ENCODE measurements at regions not wholly inside any gene's neighbourhood (a gene's known extent, or its start where the extent isn't known, plus 50 kb on each side); places are given as distances from the start of the nearest gene placed in this dataset.
"Not testable (repeated sequence)": the region's sequence is repeated elsewhere in the genome, so short reads cannot be mapped to it uniquely, and the experiment has no call there.

GRCh38 chr5:114054594-114054993 is 307.3 kb upstream of the KCNN2 start:
- DNase-seq (ENCODE audit: low spot score), result no peak

DNA sequence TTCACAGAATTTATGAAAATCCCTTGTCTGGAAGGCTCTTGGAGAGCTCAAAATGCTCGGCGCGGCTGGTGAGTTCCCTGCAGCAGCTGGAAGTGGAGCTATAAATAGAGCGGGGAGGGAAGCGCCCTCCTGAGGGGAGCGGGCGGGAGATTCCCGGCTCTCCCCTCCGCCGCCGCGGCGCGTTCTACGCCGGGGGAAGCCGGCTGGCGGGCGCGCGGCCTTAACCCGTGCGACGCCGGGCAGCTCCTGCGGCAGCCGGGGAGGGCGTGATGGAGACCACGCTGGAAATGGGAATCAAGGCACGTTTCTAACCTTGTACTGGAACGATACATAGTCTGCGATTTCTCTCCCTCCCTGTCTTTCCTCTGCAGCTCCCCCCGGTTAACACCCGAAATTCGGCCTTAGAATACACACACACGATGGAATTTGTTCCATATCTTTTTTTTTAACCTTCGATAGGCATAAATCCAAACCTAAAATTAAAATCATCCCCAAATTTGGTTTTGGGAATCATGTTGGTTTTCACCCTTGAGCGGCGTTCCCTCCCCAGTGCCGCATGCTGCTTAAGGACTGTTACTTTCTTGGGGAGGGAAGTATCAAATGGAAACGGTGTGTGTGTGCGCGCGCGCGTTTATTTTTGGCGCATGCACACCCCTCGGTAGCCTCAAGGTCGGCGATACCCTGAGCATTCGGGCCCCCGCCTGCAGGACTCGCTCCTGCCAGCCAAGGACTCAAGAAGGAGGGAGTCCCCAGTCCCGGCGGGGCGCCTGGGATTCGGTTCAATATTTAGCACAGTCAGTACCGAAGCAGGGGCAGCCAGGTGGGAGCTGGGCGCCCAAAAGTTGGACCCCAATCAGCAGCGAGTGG is 306.3 kb upstream of the KCNN2 start:
- DNase-seq (ENCODE audit: low spot score), result peak; percentile 13

GRCh38 chr5:114056185-114056538 is 305.7 kb upstream of the KCNN2 start:
- DNase-seq (ENCODE audit: low spot score), result no peak

GRCh38 chr5:114060866-114061265 is 301.0 kb upstream of the KCNN2 start:
- no peak for DNase-seq (ENCODE audit: low spot score)

GRCh38 chr5:114062932-114063867 is 298.7 kb upstream of the KCNN2 start:
- no peak for DNase-seq (ENCODE audit: low spot score)

DNA sequence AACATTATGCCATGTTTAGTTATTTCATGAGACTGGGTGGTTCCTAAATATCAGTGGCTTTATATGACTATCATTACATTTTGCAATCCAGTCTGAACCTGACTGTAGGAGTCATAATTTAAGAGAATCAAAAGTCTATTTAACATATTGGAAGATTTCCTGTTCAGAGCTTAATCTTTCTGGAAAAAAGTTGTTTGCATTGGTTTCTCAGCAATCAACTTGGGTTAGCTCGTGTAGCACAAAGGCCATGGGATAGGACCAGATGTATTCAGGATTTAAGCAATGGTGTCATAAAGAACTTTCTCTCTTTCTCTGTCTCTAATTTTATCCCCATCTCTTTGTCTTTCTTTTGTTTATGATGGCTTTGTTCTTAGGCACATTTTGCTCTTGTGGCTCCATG is 296.0 kb upstream of the KCNN2 start:
- no peak for DNase-seq (ENCODE audit: low spot score)

DNA sequence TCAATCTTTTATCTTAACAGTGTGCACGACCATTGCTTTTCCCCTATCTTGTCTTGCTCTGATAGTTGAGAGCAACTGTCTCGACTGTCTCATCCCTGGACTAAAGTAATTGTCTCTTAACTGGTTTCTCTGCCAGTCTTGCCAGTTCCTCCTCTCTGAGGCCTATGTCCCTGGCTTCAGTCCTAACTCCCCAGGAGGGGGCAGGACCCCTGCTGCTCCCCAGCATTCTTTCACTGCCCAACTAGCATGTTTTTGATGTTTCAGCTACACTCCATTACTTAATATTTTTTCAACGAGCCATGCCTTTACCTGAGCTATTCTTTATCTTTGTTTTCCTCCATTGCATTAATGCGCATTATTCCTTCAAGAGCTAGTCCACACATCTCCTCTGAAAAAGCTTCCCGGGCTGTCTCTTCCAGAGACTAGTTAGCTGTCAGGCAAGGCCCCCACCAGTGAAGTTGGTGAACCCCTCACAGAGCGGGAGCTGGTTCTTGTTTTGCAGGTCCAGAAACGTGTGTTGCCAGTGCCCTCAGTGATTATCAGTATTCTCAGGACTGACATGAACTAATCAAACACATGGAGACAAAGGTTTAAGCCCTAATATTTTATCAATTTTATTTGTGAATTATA is 291.7 kb upstream of the KCNN2 start:
- DNase-seq (ENCODE audit: low spot score), result no peak

DNA sequence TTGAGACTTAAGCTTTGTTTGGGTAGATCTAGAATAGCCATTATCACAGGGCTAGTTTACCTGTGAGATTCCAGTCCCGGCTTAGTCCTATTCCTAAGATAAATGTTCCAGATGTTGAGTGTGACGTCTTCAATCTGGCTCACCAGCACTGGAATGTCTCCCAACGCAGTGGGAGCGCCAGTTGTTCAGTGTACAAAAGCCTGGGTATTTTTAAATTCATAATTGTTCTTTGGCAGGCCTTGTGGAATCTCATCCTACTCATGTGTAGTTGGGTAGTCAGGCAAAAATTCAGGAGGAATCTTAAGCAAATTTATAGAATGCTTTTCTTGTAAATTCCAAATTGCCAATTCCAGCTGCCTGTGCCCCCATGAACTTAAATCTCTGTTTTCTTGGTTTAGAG is 272.6 kb upstream of the KCNN2 start:
- no peak for DNase-seq (ENCODE audit: low spot score)

GRCh38 chr5:114097570-114097969 is 264.3 kb upstream of the KCNN2 start:
- DNase-seq (ENCODE audit: low spot score), result no peak

- no peak for DNase-seq (ENCODE audit: low spot score)
Measured at GRCh38 chr5:114099161-114099560, 262.7 kb upstream of the KCNN2 start.

DNA sequence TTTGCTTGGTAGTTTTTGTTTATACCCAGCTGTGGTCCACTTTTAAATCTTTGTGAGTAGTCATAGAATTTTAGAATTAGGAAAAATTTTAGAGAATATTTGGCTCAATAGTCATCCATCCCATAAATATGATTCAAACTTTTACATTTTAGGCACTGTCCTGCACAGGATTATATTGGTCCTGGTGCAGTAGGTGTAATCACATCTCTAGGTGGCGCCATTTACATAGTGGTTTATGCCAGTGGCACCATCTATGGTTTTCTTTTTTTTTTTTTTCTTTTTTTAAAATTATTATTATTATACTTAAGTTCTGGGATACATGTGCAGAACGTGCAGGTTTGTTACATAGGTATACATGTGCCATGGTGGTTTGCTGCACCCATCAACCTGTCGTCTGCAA is 260.7 kb upstream of the KCNN2 start:
- DNase-seq (ENCODE audit: low spot score), result peak; percentile 33

- DNase-seq (ENCODE audit: low spot score), result no peak
Measured at GRCh38 chr5:114113604-114114003, 248.3 kb upstream of the KCNN2 start.

DNA sequence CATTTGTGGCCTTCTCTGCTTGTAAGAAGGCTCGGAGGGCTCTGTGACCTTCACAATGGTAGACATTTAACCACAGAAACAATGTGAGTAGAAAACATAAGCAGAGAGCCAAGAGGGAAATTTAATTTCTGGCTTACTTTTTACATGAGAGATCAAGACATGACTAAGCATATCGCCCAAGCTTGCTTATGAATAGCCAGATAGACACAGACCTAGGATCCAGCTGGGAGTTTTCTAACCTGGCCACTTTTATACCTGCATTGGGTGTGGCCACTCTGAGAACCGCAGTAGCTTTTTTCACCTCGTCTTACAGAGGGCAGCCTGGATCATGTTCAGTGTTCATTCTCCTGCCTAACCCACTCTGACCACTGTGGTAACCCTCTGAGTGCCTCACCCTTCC is 244.9 kb upstream of the KCNN2 start:
- no peak for DNase-seq (ENCODE audit: low spot score)

- no peak for DNase-seq (ENCODE audit: low spot score)
Measured at GRCh38 chr5:114118511-114118910, 243.4 kb upstream of the KCNN2 start.

- DNase-seq (ENCODE audit: low spot score), result no peak
Measured at GRCh38 chr5:114120166-114120565, 241.7 kb upstream of the KCNN2 start.

DNA sequence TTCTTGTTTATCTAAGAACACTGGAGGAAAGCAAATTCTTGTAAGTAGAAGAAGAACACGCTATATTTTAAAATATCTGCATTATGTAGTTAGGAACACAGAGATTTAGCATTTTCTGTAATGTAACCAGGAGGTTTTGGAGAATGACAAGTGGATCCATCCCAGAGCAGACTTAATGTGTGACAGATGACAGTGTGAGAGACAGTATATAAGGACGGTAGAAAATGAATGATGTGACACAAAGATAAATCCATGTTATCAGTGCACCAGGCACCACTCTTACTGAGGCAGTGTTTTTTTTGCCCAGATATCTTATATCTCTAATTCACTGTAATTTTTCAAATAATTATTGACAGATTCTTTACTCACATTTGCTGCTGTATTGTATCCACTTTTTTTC is 239.0 kb upstream of the KCNN2 start:
- DNase-seq (ENCODE audit: low spot score), result no peak

- no peak for DNase-seq (ENCODE audit: low spot score)
Measured at GRCh38 chr5:114123654-114124053, 238.2 kb upstream of the KCNN2 start.

GRCh38 chr5:114146398-114146797 is 215.5 kb upstream of the KCNN2 start:
- DNase-seq (ENCODE audit: low spot score), result no peak

GRCh38 chr5:114148253-114148652 is 213.6 kb upstream of the KCNN2 start:
- DNase-seq (ENCODE audit: low spot score), result peak; percentile 27

DNA sequence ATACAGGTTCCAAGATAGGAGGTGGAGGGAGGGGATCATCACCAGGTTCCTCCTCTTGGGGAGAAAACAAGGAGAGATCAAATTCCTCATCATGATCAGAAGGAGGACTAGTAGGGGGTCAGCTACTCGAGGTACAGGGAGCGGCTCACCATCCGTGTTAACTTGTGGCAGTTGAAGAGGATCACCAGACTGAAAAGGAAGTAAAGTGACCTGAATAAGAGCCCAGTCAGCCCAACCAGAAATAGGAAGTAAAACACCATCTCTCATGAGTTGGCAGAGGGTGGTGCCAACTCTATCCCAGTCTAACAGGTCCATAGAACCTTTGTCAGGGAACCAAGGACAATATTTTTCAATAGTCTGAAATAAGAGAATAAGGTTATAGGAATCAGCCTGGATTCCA is 213.1 kb upstream of the KCNN2 start:
- DNase-seq (ENCODE audit: low spot score), result not testable (repeated sequence)

DNA sequence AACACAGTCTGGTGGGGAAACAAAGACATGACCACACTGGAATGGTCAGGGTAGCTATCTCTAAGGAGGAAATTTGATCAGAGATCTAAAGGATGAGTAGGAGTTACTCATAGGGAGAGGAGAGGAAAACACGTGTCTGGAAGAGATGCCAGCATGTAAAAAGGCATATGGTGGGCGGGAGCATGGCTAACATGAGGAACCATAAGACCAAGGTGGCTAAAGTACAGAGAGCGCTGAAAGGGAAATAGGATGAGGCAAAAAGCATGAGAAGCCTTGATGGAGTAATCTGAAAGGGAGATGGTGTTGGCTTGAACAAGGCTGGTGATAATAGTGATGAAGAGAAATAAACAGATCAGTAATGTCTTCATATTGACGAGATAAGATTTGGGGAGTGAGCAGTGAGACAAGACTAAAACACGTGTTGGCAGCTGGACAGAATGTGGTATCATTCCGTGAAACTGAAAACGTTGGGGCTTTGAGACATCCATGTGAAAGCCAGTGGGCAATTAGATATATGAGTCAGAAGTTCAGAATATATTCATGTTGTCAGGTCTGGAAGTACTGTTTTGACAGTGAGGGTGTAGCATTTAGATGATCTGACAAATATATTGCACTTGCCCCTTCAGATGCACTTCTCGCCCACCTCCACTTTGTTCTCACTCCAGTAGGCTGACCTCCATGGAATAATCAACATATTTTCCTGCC is 209.1 kb upstream of the KCNN2 start:
- no peak for DNase-seq (ENCODE audit: low spot score)

DNA sequence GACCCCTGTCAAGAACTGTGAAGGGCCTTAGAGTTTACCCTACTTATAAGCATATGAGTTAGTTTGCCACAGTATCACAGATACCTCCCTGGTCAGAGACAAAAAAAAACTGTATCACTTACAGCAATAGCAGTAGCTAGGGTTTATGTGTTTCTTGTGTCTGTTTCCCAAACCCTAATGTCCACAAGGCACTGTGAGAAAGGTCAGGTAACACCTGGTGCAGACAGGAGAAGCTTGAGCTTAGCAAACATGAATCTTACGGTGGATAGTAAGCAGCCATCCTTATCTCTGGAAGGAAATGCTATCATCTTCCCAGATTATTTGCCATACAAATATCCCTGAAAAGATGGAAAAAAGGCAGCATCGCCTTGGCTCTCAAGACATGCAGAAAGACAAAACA is 208.5 kb upstream of the KCNN2 start:
- DNase-seq (ENCODE audit: low spot score), result no peak
